ENCODE measurements at regions not wholly inside any gene's neighbourhood (a gene's known extent, or its start where the extent isn't known, plus 50 kb on each side); places are given as distances from the start of the nearest gene placed in this dataset.

GRCh38 chr6:130771741-130772140, 55.5 kb upstream of the SMLR1 start:
- no peak for DNase-seq

- no peak for DNase-seq
Measured at GRCh38 chr6:130773860-130774259, 53.3 kb upstream of the SMLR1 start.

DNA sequence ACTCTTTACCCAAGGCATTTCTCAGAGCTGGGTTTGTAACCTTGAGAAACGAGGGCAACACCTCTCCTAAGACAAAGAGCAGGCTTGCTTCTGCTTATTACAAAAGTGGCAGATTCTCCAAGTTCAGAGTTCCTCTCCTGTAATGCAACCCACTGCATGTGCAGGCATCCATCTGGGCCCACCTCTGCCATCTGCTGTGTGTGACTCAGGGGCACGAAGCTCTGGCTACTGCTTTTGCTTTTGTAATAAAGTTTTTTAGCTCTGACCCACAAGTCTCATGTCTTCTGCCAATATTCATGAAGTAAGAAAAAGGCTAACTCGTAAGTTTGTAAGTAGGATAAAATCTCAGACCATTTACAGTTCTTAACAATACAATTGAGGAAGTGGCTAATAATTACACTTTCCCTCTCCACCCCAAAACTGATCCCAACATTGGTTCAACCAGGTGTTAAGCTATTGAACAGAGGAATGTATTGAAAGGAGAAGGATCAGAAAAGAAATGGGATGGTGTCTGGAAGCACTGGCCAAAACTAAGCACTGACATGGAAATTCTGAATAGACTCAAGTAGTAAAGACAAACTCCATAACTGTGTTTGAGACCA, 51.7 kb upstream of the SMLR1 start:
- DNase-seq, result no peak

GRCh38 chr6:130776287-130776925, 50.8 kb upstream of the SMLR1 start:
- no peak for DNase-seq
